ENCODE measurements at regions not wholly inside any gene's neighbourhood (a gene's known extent, or its start where the extent isn't known, plus 50 kb on each side); places are given as distances from the start of the nearest gene placed in this dataset.

DNA sequence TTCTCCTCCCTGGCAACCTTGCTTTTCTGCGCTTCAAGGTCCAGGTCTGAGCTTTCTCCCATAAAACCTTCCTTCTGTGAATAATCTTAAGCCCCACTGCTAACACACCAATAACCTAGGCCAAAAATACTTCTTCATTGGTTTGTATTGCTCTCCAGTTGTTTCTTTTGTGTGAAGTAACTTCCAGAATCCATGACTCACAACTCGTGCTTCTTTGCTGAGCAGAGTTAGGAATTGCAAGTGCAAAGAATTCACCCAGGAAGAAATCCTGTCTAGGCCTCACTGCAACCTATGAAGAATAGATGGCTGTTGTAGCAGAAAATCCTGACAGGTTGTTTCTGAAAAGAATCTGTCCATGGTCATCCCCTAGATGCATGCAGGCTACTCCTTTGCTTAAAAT, 295.7 kb downstream of the MED10 start:
- H3K27ac Mint-ChIP-seq: no peak overlapping the region
- intact Hi-C loops (cut with micrococcal nuclease): no loop called here
- no peak overlapping the region for H3K4me3 Mint-ChIP-seq
- no peaks in the 10 kb centered on the region for H3K4me1 Mint-ChIP-seq
- POLR2A ChIA-PET: no interaction called here
- DNase-seq (no peak), ATAC-seq (ENCODE audit: low read depth) (no peak)
- no peak for TF ChIP-seq CTCF (IDR thresholded peaks at IDR 0.05)
- no peaks in the 10 kb centered on the region for H3K9me3 Mint-ChIP-seq
- no peaks in the 10 kb centered on the region for H3K27me3 Mint-ChIP-seq
- CTCF ChIA-PET: no interaction called here
- no peaks in the 10 kb centered on the region for H3K36me3 Mint-ChIP-seq (ENCODE audit: low read depth)

GRCh38 chr5:6081727-6082210, 296.6 kb downstream of the MED10 start:
- Mint-ChIP-seq H3K4me3 (no peak overlapping the region), H3K27me3 (no peaks in the 10 kb centered on the region), H3K4me1 (no peaks in the 10 kb centered on the region), H3K9me3 (no peaks in the 10 kb centered on the region), H3K36me3 (ENCODE audit: low read depth) (no peaks in the 10 kb centered on the region), H3K27ac (no peak overlapping the region)
- intact Hi-C loops (cut with micrococcal nuclease): no loop called here
- DNase-seq (no peak), ATAC-seq (ENCODE audit: low read depth) (no peak)
- ChIA-PET CTCF (no interaction called here), POLR2A (no interaction called here)
- TF ChIP-seq CTCF (IDR thresholded peaks at IDR 0.05): no peak

GRCh38 chr5:6080930-6081726, 297.2 kb downstream of the MED10 start:
- CTCF ChIA-PET: no interaction called here
- ATAC-seq (ENCODE audit: low read depth) (no peak), DNase-seq (no peak)
- Mint-ChIP-seq H3K4me3 (no peak overlapping the region), H3K27me3 (no peaks in the 10 kb centered on the region), H3K27ac (no peak overlapping the region), H3K4me1 (no peaks in the 10 kb centered on the region), H3K36me3 (ENCODE audit: low read depth) (no peaks in the 10 kb centered on the region), H3K9me3 (no peaks in the 10 kb centered on the region)
- POLR2A ChIA-PET: no interaction called here
- intact Hi-C loops (cut with micrococcal nuclease): no loop called here
- no peak for TF ChIP-seq CTCF (IDR thresholded peaks at IDR 0.05)

DNA sequence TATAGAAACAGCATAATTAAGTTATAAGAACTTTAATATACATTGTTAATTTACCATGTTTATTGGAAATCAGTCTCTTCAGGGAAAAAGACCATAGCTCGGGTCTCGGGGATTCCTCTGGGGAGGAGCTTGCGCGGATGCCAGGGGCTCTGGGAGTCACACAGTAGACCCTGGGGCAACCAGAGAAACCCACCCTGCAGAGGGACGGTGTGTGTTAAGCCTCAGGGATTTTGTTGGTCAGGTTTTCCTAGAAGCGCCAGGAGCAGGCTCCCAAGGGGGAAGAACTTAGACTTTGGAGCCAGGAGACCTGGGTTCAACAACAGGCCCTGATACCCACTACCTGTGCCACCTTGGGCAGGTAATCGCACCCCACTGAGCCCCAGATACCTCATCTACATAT, 297.9 kb downstream of the MED10 start:
- Mint-ChIP-seq H3K27me3 (no peaks in the 10 kb centered on the region), H3K27ac (no peak overlapping the region), H3K4me1 (no peaks in the 10 kb centered on the region), H3K4me3 (no peak overlapping the region), H3K36me3 (ENCODE audit: low read depth) (no peaks in the 10 kb centered on the region), H3K9me3 (no peaks in the 10 kb centered on the region)
- DNase-seq: no peak
- no peak for TF ChIP-seq CTCF (IDR thresholded peaks at IDR 0.05)
- ChIA-PET POLR2A (no interaction called here), CTCF (no interaction called here)
- ATAC-seq (ENCODE audit: low read depth): no peak
- intact Hi-C loops (cut with micrococcal nuclease): no loop called here

- no peak overlapping the region for H3K4me3 Mint-ChIP-seq
- ATAC-seq (ENCODE audit: low read depth) (no peak), DNase-seq (no peak)
- ChIA-PET POLR2A (no interaction called here), CTCF (no interaction called here)
- H3K27me3 Mint-ChIP-seq: peaks cover 6% of the 10 kb centered on the region
- no peaks in the 10 kb centered on the region for H3K9me3 Mint-ChIP-seq
- no peaks in the 10 kb centered on the region for H3K4me1 Mint-ChIP-seq
- intact Hi-C loops (cut with micrococcal nuclease): no loop called here
- no peak for TF ChIP-seq CTCF (IDR thresholded peaks at IDR 0.05)
- no peaks in the 10 kb centered on the region for H3K36me3 Mint-ChIP-seq (ENCODE audit: low read depth)
- H3K27ac Mint-ChIP-seq: no peak overlapping the region
Measured at GRCh38 chr5:6078881-6079280, 299.5 kb downstream of the MED10 start.
